SIG-M5 treated with dmso at 0.1 percent for 504 hours (cell line): ENCODE measurements at regions not wholly inside any gene's neighbourhood (a gene's known extent, or its start where the extent isn't known, plus 50 kb on each side); places are given as distances from the start of the nearest gene placed in this dataset.
"Not testable (repeated sequence)": the region's sequence is repeated elsewhere in the genome, so short reads cannot be mapped to it uniquely, and the experiment has no call there.

Experiments used
- DNase-seq: peaks from one replicate; lab custom pipeline; 2025; ENCODE audit not compliant: unreplicated experiment; lab: John Stamatoyannopoulos, UW

GRCh38 chr10:31123946-31124345 lies 92.3 kb upstream of the ZNF438 start:
- DNase-seq, result no peak

GRCh38 chr10:31124852-31125251 lies 93.2 kb upstream of the ZNF438 start:
- DNase-seq, result no peak

DNA sequence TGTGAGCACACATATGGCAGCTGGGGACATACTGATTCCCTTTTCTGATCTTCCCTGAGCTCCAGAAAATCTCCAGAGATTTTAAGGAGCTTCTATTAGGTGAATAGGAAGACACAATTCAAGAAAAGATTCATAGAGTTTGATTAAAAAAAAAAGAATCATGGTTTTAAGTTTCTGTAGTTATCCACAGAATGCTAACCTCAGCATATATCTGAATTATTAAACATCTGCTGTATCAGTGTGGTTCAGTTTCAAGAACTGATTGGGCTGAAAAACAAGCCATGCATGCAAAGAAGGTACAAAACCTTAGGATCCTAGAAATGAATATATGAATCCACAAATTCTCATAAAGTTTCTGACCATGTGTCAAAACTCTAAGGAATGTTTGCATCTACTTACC lies 94.1 kb upstream of the ZNF438 start:
- DNase-seq, result no peak

- no peak for DNase-seq
Measured at GRCh38 chr10:31126593-31126992, 94.9 kb upstream of the ZNF438 start.

DNA sequence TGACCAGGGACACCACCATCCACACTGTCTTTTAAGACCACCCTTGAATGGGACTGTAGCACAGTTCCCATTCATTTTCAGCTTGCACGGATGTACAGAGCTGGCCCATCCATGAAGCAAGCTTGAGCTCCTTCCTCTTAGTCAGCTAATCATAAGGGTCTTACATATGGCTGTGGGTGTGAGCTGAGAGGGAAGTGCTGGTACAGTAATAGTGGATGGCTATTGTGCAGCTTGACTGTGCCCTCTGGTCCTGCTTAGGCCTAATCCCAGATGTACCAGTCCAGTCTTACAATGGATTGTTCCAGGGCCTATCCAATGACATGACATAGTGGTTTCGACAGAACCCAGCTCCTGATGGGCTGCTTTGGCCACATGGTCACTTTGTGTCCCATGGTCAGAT lies 96.9 kb upstream of the ZNF438 start:
- DNase-seq, result no peak

DNA sequence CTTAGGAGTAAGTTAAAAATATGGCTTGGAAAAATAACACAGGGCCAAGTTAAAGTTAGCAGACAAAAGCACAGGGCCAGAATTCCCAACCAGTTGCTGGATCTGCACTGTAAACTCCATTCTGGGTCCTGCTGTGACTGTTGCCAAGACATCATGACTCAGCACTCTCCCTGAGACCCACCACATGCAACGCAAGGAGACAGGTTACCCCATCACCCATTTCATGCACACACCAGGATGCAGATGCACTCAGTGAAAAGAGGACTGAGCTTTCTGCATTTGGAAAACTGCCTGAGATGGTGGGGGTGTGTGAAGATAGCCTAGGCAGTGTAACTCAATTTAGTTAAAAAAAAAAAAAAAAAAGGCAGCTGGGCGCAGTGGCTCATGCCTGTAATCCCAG lies 97.6 kb upstream of the ZNF438 start:
- no peak for DNase-seq

GRCh38 chr10:31129880-31130405 lies 98.3 kb upstream of the ZNF438 start:
- no peak for DNase-seq

DNA sequence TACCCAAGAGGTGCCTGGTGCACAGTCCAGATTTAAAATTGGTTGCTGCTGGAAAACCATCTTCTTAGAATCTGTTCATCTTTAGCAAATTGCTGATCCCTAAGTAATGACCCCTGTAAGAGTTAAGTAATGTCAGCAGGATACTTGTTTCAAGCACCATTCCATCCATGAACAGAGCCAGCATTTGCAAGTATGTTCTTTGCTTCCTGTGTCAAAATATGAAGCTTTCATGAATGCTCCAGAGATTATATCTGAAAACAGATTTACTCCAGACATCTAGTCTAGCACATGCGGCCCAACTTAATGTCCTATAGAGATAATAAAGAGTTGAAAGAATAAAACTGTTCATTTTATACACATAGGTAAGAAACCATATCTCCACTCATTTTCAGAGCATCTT lies 98.7 kb upstream of the ZNF438 start:
- no peak for DNase-seq

DNA sequence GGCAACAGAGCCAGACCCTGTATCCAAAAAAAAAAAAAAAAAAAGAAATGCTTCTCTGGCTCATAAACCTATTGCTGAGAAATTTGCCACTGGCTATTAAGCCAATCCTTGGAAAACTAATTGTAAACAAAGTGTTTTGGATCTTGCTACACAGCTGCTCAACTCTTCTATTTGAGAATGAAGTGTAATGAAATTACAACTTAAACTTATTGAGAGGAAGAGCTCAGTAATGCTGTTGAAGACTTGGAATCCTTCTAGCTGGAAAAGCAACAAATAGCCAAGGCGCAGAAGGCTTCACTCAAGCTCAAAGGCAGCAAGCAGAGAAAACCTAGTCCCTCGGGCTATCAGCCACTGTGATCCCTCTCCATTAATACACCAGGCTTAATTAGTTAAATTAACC lies 99.6 kb upstream of the ZNF438 start:
- no peak for DNase-seq

DNA sequence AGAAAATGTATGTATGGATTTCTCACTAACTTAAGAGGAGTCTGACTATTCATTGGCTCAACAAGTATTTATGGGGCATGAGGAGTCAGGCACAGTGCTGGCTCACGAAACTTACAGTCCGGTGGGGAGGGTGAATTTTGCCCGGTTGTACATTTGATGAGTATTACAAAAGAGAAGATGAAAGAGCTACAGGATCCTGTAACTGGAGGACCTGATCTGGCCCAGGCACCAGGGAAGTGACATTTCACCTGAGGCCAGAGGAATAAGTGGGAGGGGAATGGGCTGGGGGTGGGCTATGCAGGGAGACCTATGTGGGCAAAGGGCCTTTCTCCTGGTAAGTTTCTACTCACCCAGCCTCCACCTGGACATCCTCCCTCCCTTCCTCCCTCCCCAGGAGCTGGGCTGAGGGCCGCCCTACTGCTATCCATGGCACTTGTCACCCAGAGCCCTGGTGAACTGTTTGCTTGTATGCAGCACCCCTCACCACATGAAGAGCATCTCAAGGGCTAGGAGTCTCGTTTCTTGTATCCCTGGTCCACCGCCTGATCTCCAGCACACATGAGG lies 101.1 kb upstream of the ZNF438 start:
- DNase-seq, result no peak

DNA sequence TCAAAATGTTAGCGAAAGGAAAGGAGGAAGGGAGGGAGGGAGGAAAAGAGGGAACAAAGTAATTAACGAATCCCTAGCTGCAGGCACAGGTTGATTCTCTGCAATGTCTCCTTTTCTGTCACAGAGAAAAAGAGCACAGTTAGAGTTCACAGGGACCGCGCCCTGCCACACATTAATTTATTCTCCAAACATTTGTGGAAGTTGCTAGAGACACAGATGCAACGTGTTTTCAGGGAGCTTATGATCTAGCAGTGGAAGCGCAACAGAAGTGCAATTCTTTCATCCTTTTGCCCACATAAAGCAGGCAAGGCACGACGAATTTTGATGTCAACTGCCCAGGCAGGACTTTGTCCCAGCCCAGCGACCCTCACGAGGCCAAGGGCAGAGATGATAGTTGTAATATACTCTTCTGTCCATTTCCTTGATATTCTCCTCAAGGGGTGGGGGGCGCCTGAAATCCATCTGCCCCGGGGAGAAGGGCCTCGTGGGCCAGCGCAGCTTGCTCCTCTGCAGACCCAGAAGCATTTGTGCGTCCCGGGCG lies 101.7 kb upstream of the ZNF438 start:
- no peak for DNase-seq

- no peak for DNase-seq
Measured at GRCh38 chr10:31133792-31134310, 102.2 kb upstream of the ZNF438 start.

- no peak for DNase-seq
Measured at GRCh38 chr10:31134311-31134952, 102.8 kb upstream of the ZNF438 start.

DNA sequence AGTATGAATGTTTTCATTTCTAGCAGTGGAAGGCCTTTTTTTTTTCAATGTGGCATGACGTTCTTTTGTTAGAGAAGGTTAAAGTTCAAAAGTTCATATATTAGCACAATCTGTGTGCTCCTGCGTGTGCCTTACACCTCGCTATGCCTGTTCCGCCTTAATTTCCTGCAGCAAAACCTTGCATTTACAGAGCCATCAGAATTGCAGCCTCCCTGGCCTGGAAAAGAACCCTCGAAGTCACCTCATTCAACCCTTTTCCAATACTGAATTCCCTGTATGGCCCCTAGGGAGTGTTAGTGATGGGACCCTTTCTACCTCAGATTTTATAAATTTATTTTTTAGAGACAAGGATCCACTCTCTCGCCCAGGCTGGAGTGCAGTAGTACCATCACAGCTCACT lies 103.5 kb upstream of the ZNF438 start:
- no peak for DNase-seq

- not testable (repeated sequence) for DNase-seq
Measured at GRCh38 chr10:31135791-31136190, 104.1 kb upstream of the ZNF438 start.

- no peak for DNase-seq
Measured at GRCh38 chr10:31136386-31136785, 104.7 kb upstream of the ZNF438 start.

- DNase-seq, result no peak
Measured at GRCh38 chr10:31136930-31137885, 105.5 kb upstream of the ZNF438 start.

- DNase-seq, result no peak
Measured at GRCh38 chr10:31138026-31138553, 106.4 kb upstream of the ZNF438 start.

GRCh38 chr10:31139497-31139896 lies 107.8 kb upstream of the ZNF438 start:
- DNase-seq, result no peak

GRCh38 chr10:31140716-31141115 lies 109.1 kb upstream of the ZNF438 start:
- no peak for DNase-seq

- DNase-seq, result no peak
Measured at GRCh38 chr10:31142026-31142425, 110.4 kb upstream of the ZNF438 start.
